ENCODE measurements at regions not wholly inside any gene's neighbourhood (a gene's known extent, or its start where the extent isn't known, plus 50 kb on each side); places are given as distances from the start of the nearest gene placed in this dataset.

- peak; percentile 40 to 73 for DNase-seq (ENCODE audit: low read depth in 2 of 2)
Measured at GRCh38 chr16:66315210-66315825, 51.2 kb upstream of the CDH5 start.

- DNase-seq (ENCODE audit: low read depth in 2 of 2), result no peak
Measured at GRCh38 chr16:66311306-66311705, 55.2 kb upstream of the CDH5 start.

- no peak for DNase-seq (ENCODE audit: low read depth in 2 of 2)
Measured at GRCh38 chr16:66309215-66309807, 57.2 kb upstream of the CDH5 start.

GRCh38 chr16:66308096-66308495, 58.4 kb upstream of the CDH5 start:
- DNase-seq (ENCODE audit: low read depth in 2 of 2), result no peak

- no peak for DNase-seq (ENCODE audit: low read depth in 2 of 2)
Measured at GRCh38 chr16:66306366-66307150, 59.9 kb upstream of the CDH5 start.

- no peak for DNase-seq (ENCODE audit: low read depth in 2 of 2)
Measured at GRCh38 chr16:66304961-66305360, 61.5 kb upstream of the CDH5 start.

DNA sequence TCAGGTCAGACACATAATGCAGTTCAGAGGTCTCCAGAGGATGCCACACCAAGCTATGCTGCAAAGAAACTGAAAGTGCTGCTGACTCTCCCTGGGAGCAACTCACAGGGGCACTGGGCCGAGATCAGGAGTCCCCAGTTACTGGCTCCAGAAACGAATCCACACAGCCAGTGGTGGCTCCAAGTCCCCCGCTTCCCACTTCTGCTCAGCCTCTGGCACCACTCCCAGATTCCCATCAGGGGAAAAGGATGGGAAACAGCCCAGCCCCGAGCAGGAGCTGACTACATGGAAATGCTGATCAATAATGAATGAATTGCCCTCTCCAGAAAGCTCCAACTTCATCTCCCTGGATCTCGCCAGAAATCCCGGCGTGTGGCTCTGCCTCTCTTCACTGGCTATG, 62.3 kb upstream of the CDH5 start:
- DNase-seq (ENCODE audit: low read depth in 2 of 2), result no peak

DNA sequence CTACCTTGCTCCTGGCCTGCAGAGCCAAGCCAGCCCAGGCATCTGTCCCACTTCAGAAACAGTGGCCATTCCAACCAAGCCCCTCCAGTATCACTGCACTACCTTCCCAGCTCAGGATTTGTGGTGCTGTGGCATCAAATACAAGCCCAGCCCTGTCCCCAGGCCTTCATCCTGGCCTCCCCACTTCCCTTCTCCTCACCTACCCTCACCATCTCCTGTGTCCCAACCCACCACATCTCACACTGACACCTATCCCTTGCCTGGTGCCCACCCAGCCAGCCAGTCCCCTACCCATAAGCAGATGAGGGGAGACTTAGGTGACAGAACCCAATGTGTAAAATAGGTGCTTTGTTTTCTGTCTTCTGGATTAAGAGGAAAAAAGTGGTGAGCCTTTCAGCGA, 66.0 kb upstream of the CDH5 start:
- DNase-seq (ENCODE audit: low read depth in 2 of 2), result no peak

DNA sequence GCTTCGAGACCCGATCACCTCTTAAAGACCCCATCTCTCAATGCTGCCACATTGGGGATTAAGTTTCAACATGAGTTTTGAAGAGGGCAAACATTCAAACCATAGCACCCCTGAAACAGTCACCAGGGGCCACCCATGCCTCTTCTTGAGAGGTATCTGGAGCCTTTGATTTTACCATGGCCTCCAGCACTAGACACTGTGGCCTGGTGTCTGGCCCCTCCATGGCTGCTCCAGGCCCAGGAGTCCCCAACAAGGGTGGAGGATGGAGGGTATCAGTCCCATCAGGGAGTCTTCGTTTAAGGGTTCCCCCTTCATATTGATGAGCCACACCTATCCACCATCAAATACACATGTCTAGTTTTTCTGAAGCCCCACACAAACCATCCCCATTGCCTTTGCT, 66.5 kb upstream of the CDH5 start:
- DNase-seq (ENCODE audit: low read depth in 2 of 2), result no peak

GRCh38 chr16:66299349-66299748, 67.1 kb upstream of the CDH5 start:
- no peak for DNase-seq (ENCODE audit: low read depth in 2 of 2)

GRCh38 chr16:66298571-66299120, 67.8 kb upstream of the CDH5 start:
- DNase-seq (ENCODE audit: low read depth in 2 of 2), result no peak

GRCh38 chr16:66298006-66298405, 68.5 kb upstream of the CDH5 start:
- DNase-seq (ENCODE audit: low read depth in 2 of 2), result no peak

DNA sequence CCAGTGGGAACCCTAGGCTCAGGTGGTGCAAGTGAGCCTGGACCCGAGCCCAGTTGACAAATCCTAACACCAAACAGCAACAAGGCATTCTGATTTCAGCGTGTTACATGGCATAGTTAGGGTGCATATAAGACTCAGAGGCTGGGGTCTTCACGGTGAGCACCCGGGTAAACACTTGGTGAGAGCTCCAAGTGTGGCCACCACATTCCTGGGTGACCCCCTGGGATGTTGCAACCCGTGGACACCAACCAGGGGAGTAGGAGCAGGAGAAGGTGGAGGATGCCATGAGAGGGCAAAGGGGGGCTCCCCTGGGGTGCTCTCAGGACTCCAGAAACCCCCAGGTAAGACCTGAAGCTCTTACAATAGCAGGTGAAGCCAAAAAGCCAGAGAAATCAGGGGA, 69.9 kb upstream of the CDH5 start:
- no peak for DNase-seq (ENCODE audit: low read depth in 2 of 2)

DNA sequence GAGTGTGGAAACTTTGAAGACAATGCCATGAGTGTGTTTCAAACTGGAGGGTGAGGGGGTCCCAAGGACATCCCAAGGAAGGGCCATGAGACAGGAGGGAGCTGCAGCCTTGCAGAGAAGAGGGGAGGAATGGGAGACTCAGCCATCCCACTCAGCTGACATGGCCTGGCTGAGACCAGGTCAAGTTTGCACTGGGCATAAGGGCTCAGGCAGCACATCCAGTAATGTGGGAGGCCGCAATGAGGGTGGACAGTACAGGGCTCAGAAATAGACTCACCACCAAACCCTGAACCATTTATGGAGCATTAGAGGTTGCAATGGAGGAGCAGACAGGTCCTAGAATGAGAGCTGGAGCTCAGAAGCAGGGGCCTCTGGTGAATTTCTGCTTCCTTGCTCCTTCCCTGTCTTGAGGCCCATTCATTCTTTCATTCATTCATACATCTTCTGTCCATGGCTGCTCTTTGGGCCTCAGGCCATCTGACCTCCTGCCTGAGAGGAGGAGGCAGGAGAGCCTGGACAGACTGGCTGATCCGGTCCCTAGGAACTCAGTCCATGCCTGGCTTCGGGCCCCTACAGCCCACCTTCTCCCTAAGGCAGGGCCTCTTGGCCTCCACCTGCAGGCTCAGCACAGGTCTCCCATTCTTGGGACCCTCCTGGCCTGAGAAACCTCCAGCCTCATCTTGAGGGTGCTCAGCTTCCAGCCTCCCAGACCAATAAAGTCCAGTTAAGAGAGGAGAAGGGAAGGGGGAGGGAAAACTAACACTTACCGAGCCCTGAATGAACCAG, 70.5 kb upstream of the CDH5 start:
- DNase-seq (ENCODE audit: low read depth in 2 of 2), result no peak

DNA sequence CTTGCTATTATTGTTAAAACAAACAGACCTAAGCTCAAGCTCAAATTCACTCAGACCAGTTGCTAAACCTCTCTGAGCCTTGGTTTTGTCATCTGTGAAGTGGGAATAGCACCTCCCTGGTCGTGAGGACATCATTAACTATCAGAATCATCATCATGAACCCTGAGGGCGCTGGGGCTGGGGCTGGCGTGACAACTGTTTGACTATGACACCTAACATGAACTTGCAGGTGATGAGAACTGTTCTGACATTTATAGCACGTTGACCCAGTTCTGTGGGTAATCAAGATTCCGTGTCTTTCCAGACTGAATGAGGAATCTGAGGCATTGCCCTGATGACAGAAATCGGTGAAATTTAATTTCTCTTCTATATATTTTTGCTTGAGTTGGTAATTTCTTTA, 71.3 kb upstream of the CDH5 start:
- DNase-seq (ENCODE audit: low read depth in 2 of 2), result no peak

GRCh38 chr16:66294507-66294906, 72.0 kb upstream of the CDH5 start:
- DNase-seq (ENCODE audit: low read depth in 2 of 2), result no peak

GRCh38 chr16:66293932-66294331, 72.6 kb upstream of the CDH5 start:
- no peak for DNase-seq (ENCODE audit: low read depth in 2 of 2)

DNA sequence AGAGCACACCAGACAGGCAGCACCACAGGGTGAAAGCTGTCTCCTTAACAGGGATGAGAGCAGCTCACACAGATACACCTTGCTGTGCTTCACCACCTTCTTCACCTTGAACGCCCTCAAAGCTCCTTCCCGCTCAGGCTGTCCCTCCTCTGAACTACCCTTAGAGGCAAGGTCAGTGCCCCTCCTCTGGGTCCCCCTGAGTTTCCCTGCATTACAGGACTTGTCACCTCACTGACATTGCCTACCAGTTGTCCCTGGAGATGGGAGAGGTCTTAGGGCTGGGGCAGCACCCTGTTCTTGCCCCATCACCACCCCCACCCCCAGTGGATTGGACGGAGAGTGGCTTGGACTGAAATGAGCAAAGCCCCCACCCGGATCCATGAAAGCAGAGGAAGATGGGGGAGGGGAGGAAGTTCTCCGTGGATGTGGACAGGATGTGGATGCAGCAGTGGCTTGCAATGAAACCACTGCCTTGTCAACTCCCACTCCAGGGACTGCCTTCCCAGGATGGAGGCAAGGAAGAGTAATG, 73.2 kb upstream of the CDH5 start:
- DNase-seq (ENCODE audit: low read depth in 2 of 2), result no peak

- DNase-seq (ENCODE audit: low read depth in 2 of 2), result no peak
Measured at GRCh38 chr16:66292241-66292935, 74.1 kb upstream of the CDH5 start.

GRCh38 chr16:66291833-66292232, 74.7 kb upstream of the CDH5 start:
- no peak for DNase-seq (ENCODE audit: low read depth in 2 of 2)

- no peak for DNase-seq (ENCODE audit: low read depth in 2 of 2)
Measured at GRCh38 chr16:66290431-66290830, 76.1 kb upstream of the CDH5 start.
